CD8-positive, alpha-beta memory T cell (primary cell): ENCODE measurements at regions not wholly inside any gene's neighbourhood (a gene's known extent, or its start where the extent isn't known, plus 50 kb on each side); places are given as distances from the start of the nearest gene placed in this dataset.
"Not testable (repeated sequence)": the region's sequence is repeated elsewhere in the genome, so short reads cannot be mapped to it uniquely, and the experiment has no call there.

ENCODE experiments used
- CTCF ChIA-PET: fragments of 350-600 bp; sonication (Branson Sonifier 250); formaldehyde crosslinking; loops from one replicate; lab custom pipeline; 2021; ENCODE audit warnings: antibody characterized with exemption; lab: Charles Lee
- POLR2A ChIA-PET: fragments of 350-600 bp; sonication (Branson Sonifier 250); formaldehyde crosslinking; loops from one replicate; lab custom pipeline; 2021; ENCODE audit warnings: antibody characterized with exemption; lab: Charles Lee
- DNase-seq, 5 donors: peaks; one replicate each; pipeline versions ENCODE4 v3.0.0 to v3.0.0-alpha.2; 2020 to 2022; ENCODE audit warnings: mixed read lengths in 1 of 5
- H3K27ac ChIP-seq: one replicate; pipeline ENCODE4 v1.7.0; 2013; ENCODE audit warnings: low read depth, mild to moderate bottlenecking, low read length, moderate library complexity
- H3K27me3 ChIP-seq: 2 replicates; pipeline ENCODE4 v1.7.0; 2013; ENCODE audit warnings: low read length, mild to moderate bottlenecking; ENCODE audit not compliant: insufficient read depth, poor library complexity, severe bottlenecking
- H3K36me3 ChIP-seq: 2 replicates; pipeline ENCODE4 v1.7.0; 2013; ENCODE audit warnings: mild to moderate bottlenecking, low read length, moderate library complexity; ENCODE audit not compliant: insufficient read depth
- H3K4me1 ChIP-seq: 2 replicates; pipeline ENCODE4 v1.7.0; 2013; ENCODE audit warnings: mild to moderate bottlenecking, low read length, moderate library complexity; ENCODE audit not compliant: insufficient read depth
- H3K4me3 ChIP-seq: 2 replicates; pipeline ENCODE4 v1.7.0; 2013; ENCODE audit warnings: mild to moderate bottlenecking, low read length
- H3K9me3 ChIP-seq: 2 replicates; pipeline ENCODE4 v1.7.0; 2013; ENCODE audit warnings: mild to moderate bottlenecking, low read length
- H3K27ac Mint-ChIP-seq, 8 donors: one replicate each; pipeline ENCODE4 v1.8.0; 2020 to 2021; ENCODE audit warnings: mixed read lengths in 8 of 8, mild to moderate bottlenecking in 6 of 8, inconsistent platforms in 3 of 8, moderate library complexity in 3 of 8
- H3K27me3 Mint-ChIP-seq, 2 donors: one replicate each; pipeline ENCODE4 v1.8.0; 2020 to 2021; ENCODE audit warnings: mixed read lengths in 2 of 2, mild to moderate bottlenecking in 1 of 2, moderate library complexity in 1 of 2
- H3K36me3 Mint-ChIP-seq, 3 donors: one replicate each; pipeline ENCODE4 v1.8.0; 2020 to 2021; ENCODE audit warnings: mixed read lengths in 3 of 3, inconsistent platforms in 1 of 3, mild to moderate bottlenecking in 1 of 3
- H3K4me1 Mint-ChIP-seq, 3 donors: one replicate each; pipeline ENCODE4 v1.8.0; 2020 to 2021; ENCODE audit warnings: mixed read lengths in 3 of 3, inconsistent platforms in 1 of 3, mild to moderate bottlenecking in 1 of 3
- H3K4me3 Mint-ChIP-seq, 7 donors: one replicate each; pipeline ENCODE4 v1.8.0; 2020 to 2021; ENCODE audit warnings: mixed read lengths in 7 of 7, mild to moderate bottlenecking in 6 of 7, moderate library complexity in 4 of 7, inconsistent platforms in 2 of 7
- H3K9me3 Mint-ChIP-seq, 5 donors: one replicate each; pipeline ENCODE4 v1.8.0; 2020 to 2022; ENCODE audit warnings: mixed read lengths in 5 of 5, mild to moderate bottlenecking in 3 of 5, moderate library complexity in 2 of 5, inconsistent platforms in 1 of 5

DNA sequence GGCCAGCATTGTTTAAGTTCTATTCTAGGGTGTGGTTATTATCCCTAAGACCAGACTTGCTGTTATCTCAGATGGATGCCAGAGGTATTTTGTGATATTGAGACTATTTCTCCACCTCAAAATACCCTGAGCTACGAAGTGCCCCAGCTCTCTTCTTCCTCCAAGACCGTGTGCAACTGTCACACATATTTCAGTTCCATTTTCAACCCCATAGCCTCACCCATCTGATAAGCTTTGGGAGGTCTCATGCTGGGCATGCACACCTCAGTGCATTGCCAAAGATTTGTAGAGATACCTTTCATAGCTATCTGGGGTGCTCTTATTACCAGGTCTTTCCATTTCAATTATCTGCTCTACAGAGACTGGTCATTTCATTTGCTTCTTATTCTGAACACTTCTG is 815.8 kb upstream of the EYS start:
- CTCF ChIA-PET, result no interaction called here
- POLR2A ChIA-PET, result no interaction called here
- no peak overlapping the region for H3K27ac Mint-ChIP-seq
- peaks cover 0 to 28% (median 5%) of the 10 kb centered on the region in 5 donors for H3K9me3 Mint-ChIP-seq
- no peaks in the 10 kb centered on the region for H3K4me1 Mint-ChIP-seq
- no peaks in the 10 kb centered on the region for H3K36me3 Mint-ChIP-seq
- H3K4me1 ChIP-seq, result no peaks in the 10 kb centered on the region
- no peaks in the 10 kb centered on the region for H3K36me3 ChIP-seq
- no peak overlapping the region for H3K4me3 Mint-ChIP-seq
- no peak for DNase-seq
- no peak overlapping the region for H3K27ac ChIP-seq
- H3K27me3 Mint-ChIP-seq, result peaks cover 0 to 2% of the 10 kb centered on the region in 2 donors
- no peaks in the 10 kb centered on the region for H3K9me3 ChIP-seq
- H3K27me3 ChIP-seq, result no peaks in the 10 kb centered on the region
- no peak overlapping the region for H3K4me3 ChIP-seq

DNA sequence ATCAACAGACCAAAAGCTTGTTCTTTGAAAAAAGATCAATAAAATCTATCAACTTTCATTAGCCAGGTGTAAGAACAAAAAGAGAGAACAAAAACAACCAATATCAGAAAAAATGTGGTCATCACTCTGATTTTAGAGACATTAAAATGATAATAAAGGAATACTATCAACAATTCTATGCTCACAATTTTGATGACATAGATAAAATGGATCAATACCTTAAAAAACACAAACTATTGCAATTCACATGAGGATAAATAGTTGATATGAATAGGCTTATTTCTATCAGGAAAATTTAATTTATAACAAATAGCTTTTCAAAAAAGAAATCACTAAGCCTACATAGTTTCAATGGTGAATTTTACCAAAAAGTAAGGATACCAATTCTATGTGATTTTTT is 809.4 kb upstream of the EYS start:
- no peak overlapping the region for H3K27ac ChIP-seq
- CTCF ChIA-PET, result no interaction called here
- no peaks in the 10 kb centered on the region for H3K4me1 Mint-ChIP-seq

DNA sequence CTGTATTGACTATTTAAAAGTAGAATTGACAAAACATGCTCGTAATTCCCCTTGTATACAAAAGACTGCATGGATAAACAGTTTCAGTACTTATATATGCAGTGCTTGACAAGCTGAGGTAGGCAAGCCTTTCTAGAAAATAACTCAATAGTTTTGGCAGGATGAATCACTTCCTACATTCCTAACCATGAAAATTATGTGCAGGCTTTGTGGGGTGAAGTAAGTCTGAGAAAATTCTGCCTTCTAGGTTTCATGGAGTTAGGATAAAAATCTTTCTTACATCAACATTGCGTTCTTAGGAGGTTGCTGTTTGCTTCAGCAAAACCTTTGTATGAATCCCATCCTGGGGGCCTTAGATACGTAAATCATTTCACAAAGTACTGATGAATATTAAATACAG is 801.4 kb upstream of the EYS start:
- Histone ChIP-seq H3K27ac (no peak overlapping the region), H3K9me3 (no peaks in the 10 kb centered on the region), H3K4me3 (no peak overlapping the region), H3K4me1 (no peaks in the 10 kb centered on the region), H3K36me3 (no peaks in the 10 kb centered on the region), H3K27me3 (no peaks in the 10 kb centered on the region)
- POLR2A ChIA-PET, result no interaction called here
- H3K4me1 Mint-ChIP-seq, result no peaks in the 10 kb centered on the region
- peaks cover 0 to 1% of the 10 kb centered on the region in 2 donors for H3K27me3 Mint-ChIP-seq
- CTCF ChIA-PET, result no interaction called here
- no peak for DNase-seq
- no peak overlapping the region for H3K27ac Mint-ChIP-seq
- H3K4me3 Mint-ChIP-seq, result no peak overlapping the region
- H3K36me3 Mint-ChIP-seq, result no peaks in the 10 kb centered on the region
- H3K9me3 Mint-ChIP-seq, result peaks cover 0 to 30% (median 13%) of the 10 kb centered on the region in 5 donors

More for the DNA sequence above, 809.4 kb upstream of the EYS start:
- Histone ChIP-seq H3K27me3 (no peaks in the 10 kb centered on the region), H3K4me3 (no peak overlapping the region), H3K36me3 (no peaks in the 10 kb centered on the region), H3K4me1 (no peaks in the 10 kb centered on the region), H3K9me3 (no peaks in the 10 kb centered on the region)
- no peak for DNase-seq
- POLR2A ChIA-PET, result no interaction called here
- Mint-ChIP-seq H3K27ac (no peak overlapping the region), H3K27me3 (no peaks in the 10 kb centered on the region), H3K4me3 (no peak overlapping the region), H3K36me3 (peaks cover 0 to 1% (median 0%) of the 10 kb centered on the region in 3 donors), H3K9me3 (peaks cover 0 to 46% (median 13%) of the 10 kb centered on the region in 5 donors)

DNA sequence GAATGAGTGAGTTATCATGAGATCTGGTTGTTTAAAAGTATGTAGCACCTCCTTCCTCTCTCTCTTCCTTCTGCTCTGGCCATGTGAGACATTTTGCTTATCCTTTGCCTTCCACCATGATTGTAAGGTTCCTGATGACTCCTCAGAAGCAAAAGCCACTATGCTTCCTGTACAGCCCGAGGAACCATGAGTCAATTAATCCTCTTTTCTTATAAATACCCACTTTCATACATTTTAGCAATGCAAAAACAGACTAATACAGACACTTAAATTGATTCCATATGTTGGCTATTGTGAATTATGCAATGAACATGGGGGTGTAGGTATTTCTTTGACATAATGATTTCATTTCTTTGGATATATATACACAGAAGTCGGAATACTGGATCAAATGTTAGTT is 792.8 kb upstream of the EYS start:
- H3K4me1 ChIP-seq, result no peaks in the 10 kb centered on the region
- H3K36me3 ChIP-seq, result no peaks in the 10 kb centered on the region
- no peaks in the 10 kb centered on the region for H3K9me3 ChIP-seq
- no peaks in the 10 kb centered on the region for H3K36me3 Mint-ChIP-seq
- H3K4me1 Mint-ChIP-seq, result no peaks in the 10 kb centered on the region
- no peaks in the 10 kb centered on the region for H3K27me3 ChIP-seq
- H3K9me3 Mint-ChIP-seq, result peaks cover 2 to 13% (median 11%) of the 10 kb centered on the region in 5 donors
- H3K27me3 Mint-ChIP-seq, result no peaks in the 10 kb centered on the region
- ChIA-PET CTCF (no interaction called here), POLR2A (no interaction called here)
- no peak overlapping the region for H3K27ac ChIP-seq
- no peak overlapping the region for H3K4me3 Mint-ChIP-seq
- DNase-seq, result no peak
- no peak overlapping the region for H3K27ac Mint-ChIP-seq
- no peak overlapping the region for H3K4me3 ChIP-seq

DNA sequence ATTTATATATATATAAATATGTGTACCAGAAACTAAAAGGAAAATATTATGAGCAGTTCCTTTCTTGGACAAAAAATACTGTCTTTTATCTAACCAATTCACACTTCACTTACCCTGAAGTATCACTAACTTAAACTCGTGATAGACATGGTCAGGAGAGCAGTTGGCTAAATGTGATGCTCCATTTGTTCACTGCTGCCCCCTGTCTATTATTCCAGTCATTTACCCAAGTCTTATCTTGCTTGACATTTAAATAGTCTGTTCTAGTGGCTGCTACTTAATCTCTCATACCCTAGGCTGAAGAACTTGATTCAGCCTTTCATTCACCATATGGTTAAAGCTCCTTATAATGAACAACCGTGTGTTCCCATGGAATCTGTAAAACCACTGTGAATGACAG is 789.6 kb upstream of the EYS start:
- no peaks in the 10 kb centered on the region for H3K9me3 ChIP-seq
- H3K4me3 ChIP-seq, result no peak overlapping the region
- no peak overlapping the region for H3K27ac ChIP-seq
- H3K4me3 Mint-ChIP-seq, result no peak overlapping the region
- POLR2A ChIA-PET, result no interaction called here
- H3K4me1 Mint-ChIP-seq, result no peaks in the 10 kb centered on the region
- no peaks in the 10 kb centered on the region for H3K27me3 ChIP-seq
- no peaks in the 10 kb centered on the region for H3K36me3 Mint-ChIP-seq
- H3K27ac Mint-ChIP-seq, result no peak overlapping the region
- peaks cover 7 to 16% (median 8%) of the 10 kb centered on the region in 5 donors for H3K9me3 Mint-ChIP-seq
- no peaks in the 10 kb centered on the region for H3K4me1 ChIP-seq
- H3K27me3 Mint-ChIP-seq, result no peaks in the 10 kb centered on the region
- H3K36me3 ChIP-seq, result no peaks in the 10 kb centered on the region
- DNase-seq, result no peak
- CTCF ChIA-PET, result no interaction called here

DNA sequence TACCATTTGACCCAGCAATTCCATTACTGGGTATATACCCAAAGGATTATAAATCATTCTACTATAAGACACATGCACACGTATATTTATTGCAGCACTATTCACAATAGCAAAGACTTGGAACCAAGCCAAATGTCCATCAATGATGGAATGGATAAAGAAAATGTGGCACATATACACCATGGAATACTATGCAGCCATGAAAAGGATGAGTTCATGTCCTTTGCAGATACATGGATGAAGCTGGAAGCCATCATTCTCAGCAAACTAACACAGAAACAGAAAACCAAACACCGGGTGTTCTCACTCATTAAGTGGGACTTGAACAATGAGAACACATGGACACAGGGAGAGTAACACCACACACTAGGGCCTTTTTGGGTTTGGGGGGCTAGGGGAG is 787.6 kb upstream of the EYS start:
- POLR2A ChIA-PET, H3K4me1 Mint-ChIP-seq, H3K27me3 ChIP-seq, H3K27ac ChIP-seq, H3K4me1 ChIP-seq, DNase-seq, H3K27me3 Mint-ChIP-seq, H3K4me3 Mint-ChIP-seq, H3K9me3 ChIP-seq, H3K4me3 ChIP-seq, CTCF ChIA-PET, H3K36me3 Mint-ChIP-seq, H3K27ac Mint-ChIP-seq, H3K36me3 ChIP-seq: not testable (repeated sequence)
- H3K9me3 Mint-ChIP-seq, result peaks cover 4 to 26% (median 12%) of the 10 kb centered on the region in 5 donors

DNA sequence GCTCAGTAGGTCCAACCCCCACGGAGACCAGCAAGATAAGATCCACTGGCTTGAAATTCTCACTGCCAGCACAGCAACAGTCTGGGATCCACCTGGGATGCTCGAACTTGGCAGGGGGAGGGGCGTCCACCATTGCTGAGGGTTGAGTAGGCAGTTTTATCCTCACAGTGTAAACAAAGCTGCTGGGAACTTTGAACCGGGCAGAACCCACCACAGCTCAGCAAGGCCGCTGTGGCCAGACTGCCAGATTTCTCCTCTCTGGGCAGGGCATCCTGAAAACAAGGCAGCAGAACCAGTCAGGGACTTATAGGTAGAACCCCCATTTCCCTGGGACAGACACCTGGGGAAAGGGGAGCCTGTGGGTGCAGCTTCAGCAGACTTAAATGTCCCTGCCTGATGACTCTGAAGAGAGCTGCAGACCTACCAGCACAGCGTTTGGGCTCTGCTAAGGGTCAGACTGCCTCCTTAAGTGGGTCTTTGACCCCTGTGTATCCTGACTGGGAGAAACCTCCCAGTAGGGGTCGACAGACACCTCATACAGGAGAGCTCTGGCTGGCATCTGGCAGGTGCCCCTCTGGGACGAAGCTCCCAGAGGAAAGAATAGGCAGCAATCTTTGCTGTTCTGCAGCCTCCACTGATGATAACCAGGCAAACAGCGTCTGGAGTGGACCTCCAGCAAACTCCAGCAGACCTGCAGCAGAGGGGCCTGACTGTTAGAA is 782.4 kb upstream of the EYS start:
- CTCF ChIA-PET, result interaction anchor here (0.6 kb wide), 1 partner anchor 30 kb away, joined by 3 read pairs; no protein-coding TSS in a partner anchor
- Histone ChIP-seq H3K4me1 (no peaks in the 10 kb centered on the region), H3K36me3 (no peaks in the 10 kb centered on the region), H3K4me3 (no peak overlapping the region), H3K9me3 (no peaks in the 10 kb centered on the region), H3K27ac (no peak overlapping the region), H3K27me3 (no peaks in the 10 kb centered on the region)
- Mint-ChIP-seq H3K4me3 (no peak overlapping the region), H3K4me1 (no peaks in the 10 kb centered on the region), H3K9me3 (peaks cover 6 to 27% (median 15%) of the 10 kb centered on the region in 5 donors), H3K27ac (no peak overlapping the region), H3K36me3 (no peaks in the 10 kb centered on the region), H3K27me3 (no peaks in the 10 kb centered on the region)
- POLR2A ChIA-PET, result no interaction called here
- DNase-seq, result no peak

DNA sequence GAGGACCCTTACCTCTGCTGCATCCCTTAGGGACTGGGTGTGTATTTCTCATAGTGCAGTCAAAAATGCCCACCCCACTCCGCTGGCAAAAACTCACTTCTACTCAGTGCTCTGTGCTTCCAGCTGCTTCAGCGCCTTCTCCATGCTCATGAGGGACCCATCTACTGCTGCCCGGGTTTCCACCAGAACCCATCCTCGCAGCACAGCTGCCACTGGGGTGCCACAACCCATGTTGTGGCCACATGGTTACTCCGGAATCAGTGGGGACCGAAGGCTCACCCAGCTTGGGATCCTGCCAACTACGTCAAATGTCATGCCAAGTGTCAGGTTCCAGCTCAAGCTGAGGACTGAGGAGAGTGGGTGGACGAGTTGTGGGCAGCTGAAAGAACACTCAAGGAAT is 774.2 kb upstream of the EYS start:
- Mint-ChIP-seq H3K9me3 (peaks cover 2 to 14% (median 9%) of the 10 kb centered on the region in 5 donors), H3K27ac (no peak overlapping the region), H3K4me1 (no peaks in the 10 kb centered on the region), H3K4me3 (no peak overlapping the region), H3K36me3 (no peaks in the 10 kb centered on the region), H3K27me3 (no peaks in the 10 kb centered on the region)
- H3K4me3 ChIP-seq, result no peak overlapping the region
- POLR2A ChIA-PET, result no interaction called here
- H3K4me1 ChIP-seq, result no peaks in the 10 kb centered on the region
- no peak overlapping the region for H3K27ac ChIP-seq
- no peak for DNase-seq
- no peaks in the 10 kb centered on the region for H3K36me3 ChIP-seq
- H3K9me3 ChIP-seq, result no peaks in the 10 kb centered on the region
- H3K27me3 ChIP-seq, result no peaks in the 10 kb centered on the region
- CTCF ChIA-PET, result no interaction called here
